Sigmoid colon (tissue), 6 donors: ENCODE measurements at regions not wholly inside any gene's neighbourhood (a gene's known extent, or its start where the extent isn't known, plus 50 kb on each side); places are given as distances from the start of the nearest gene placed in this dataset.

Experiments
- DNase-seq: peaks from one replicate; pipeline ENCODE4 v3.0.0-alpha.2; 2019
- H3K27ac ChIP-seq, 4 donors: fragments of 200-600 bp; sonication (generic); one replicate each; pipeline ENCODE4 v1.5.1; 2016 to 2019; ENCODE audit warnings: mild to moderate bottlenecking in 1 of 4
- H3K27me3 ChIP-seq, 3 donors: fragments of 200-600 bp; sonication (generic); one replicate each; pipeline ENCODE4 v1.5.1; 2019; ENCODE audit warnings: mild to moderate bottlenecking in 1 of 3
- H3K36me3 ChIP-seq, 4 donors: fragments of 200-600 bp; sonication (generic); one replicate each; pipeline ENCODE4 v1.5.1; 2016 to 2019
- H3K4me1 ChIP-seq, 4 donors: fragments of 200-600 bp; sonication (generic); one replicate each; pipeline ENCODE4 v1.5.1; 2017 to 2019
- H3K4me3 ChIP-seq, 4 donors: fragments of 200-600 bp; sonication (generic); one replicate each; pipeline ENCODE4 v1.5.1; 2017 to 2019; ENCODE audit warnings: mild to moderate bottlenecking in 2 of 4, moderate library complexity in 1 of 4
- H3K9me3 ChIP-seq, 4 donors: fragments of 200-600 bp in 3 of 4; sonication (generic) in 3 of 4; one replicate each; pipeline versions ENCODE4 v1.5.1 to v1.6.1; 2013 to 2019
- CTCF ChIP-seq, 4 experiments: fragments of 450-650 bp in 3 of 4; fragments of 200-600 bp in 1 of 4; IDR thresholded peaks; one replicate each; pipeline ENCODE4 v1.5.1; 2016 to 2019; ENCODE audit warnings: antibody characterized with exemption in 4 of 4, mild to moderate bottlenecking in 3 of 4, moderate library complexity in 2 of 4
- EP300 ChIP-seq, 4 donors: sonication (generic); formaldehyde crosslinking; IDR thresholded peaks; one replicate each; pipeline ENCODE4 v1.6.1; 2017; ENCODE audit warnings: antibody characterized with exemption in 4 of 4
- POLR2A ChIP-seq, 2 donors: fragments of 450-650 bp; IDR thresholded peaks; one replicate each; pipeline ENCODE4 v1.6.1; 2016; ENCODE audit warnings: antibody characterized with exemption in 2 of 2, mild to moderate bottlenecking in 2 of 2, moderate library complexity in 2 of 2
- POLR2AphosphoS5 ChIP-seq, 4 donors: sonication (generic); formaldehyde crosslinking; IDR thresholded peaks; one replicate each; pipeline ENCODE4 v1.6.1; 2017; ENCODE audit warnings: antibody characterized with exemption in 4 of 4
- WGBS, 2 donors: extraction: QIAGEN DNeasy Blood & Tissue Kit; methylation state at CpG; one replicate each; pipeline ENCODE4 v1.1.7; 2013; 5-methylcytosine and 5-hydroxymethylcytosine counted together
- intact Hi-C: fragments of 100-400 bp; cut with DNase I; formaldehyde crosslinking; loops from one replicate; pipeline ENCODE4 v1.15.1; 2023
- donor health status: healthy with polysubstance abuse.
- donor health status: healthy.

GRCh38 chr20:63118303-63119120, 97.4 kb downstream of the YTHDF1 start:
- H3K36me3 ChIP-seq, result no peaks in the 10 kb centered on the region
- no peak overlapping the region for H3K4me3 ChIP-seq
- 86 to 87% methylated on average over 38 of the region's 38 CpGs for WGBS, 2 donors
- no peak for DNase-seq
- H3K27me3 ChIP-seq, result peaks cover 0 to 66% (median 13%) of the 10 kb centered on the region in 3 donors
- no peaks in the 10 kb centered on the region for H3K4me1 ChIP-seq
- H3K9me3 ChIP-seq, result no peaks in the 10 kb centered on the region
- intact Hi-C loops, result no loop called here
- TF ChIP-seq POLR2A (IDR thresholded peaks at IDR 0.05) (no peak), CTCF (IDR thresholded peaks at IDR 0.05) (no peak), POLR2AphosphoS5 (IDR thresholded peaks at IDR 0.05) (no peak)
- H3K27ac ChIP-seq, result no peak overlapping the region

GRCh38 chr20:63117661-63118302, 98.1 kb downstream of the YTHDF1 start:
- TF ChIP-seq EP300 (IDR thresholded peaks at IDR 0.05) (no peak), POLR2AphosphoS5 (IDR thresholded peaks at IDR 0.05) (no peak), CTCF (IDR thresholded peaks at IDR 0.05) (no peak), POLR2A (IDR thresholded peaks at IDR 0.05) (no peak)
- Histone ChIP-seq H3K36me3 (no peaks in the 10 kb centered on the region), H3K4me3 (no peak overlapping the region), H3K9me3 (no peaks in the 10 kb centered on the region), H3K4me1 (no peaks in the 10 kb centered on the region), H3K27ac (no peak overlapping the region), H3K27me3 (peaks cover 0 to 66% (median 13%) of the 10 kb centered on the region in 3 donors)
- 85 to 87% methylated on average over 25 of the region's 25 CpGs for WGBS, 2 donors
- intact Hi-C loops, result no loop called here
- no peak for DNase-seq

- intact Hi-C loops, result no loop called here
- DNase-seq, result no peak
- Histone ChIP-seq H3K4me1 (no peaks in the 10 kb centered on the region), H3K27me3 (peaks cover 0 to 66% (median 13%) of the 10 kb centered on the region in 3 donors), H3K4me3 (no peak overlapping the region), H3K36me3 (no peaks in the 10 kb centered on the region), H3K9me3 (no peaks in the 10 kb centered on the region), H3K27ac (no peak overlapping the region)
- TF ChIP-seq POLR2A (IDR thresholded peaks at IDR 0.05) (no peak), EP300 (IDR thresholded peaks at IDR 0.05) (no peak), CTCF (IDR thresholded peaks at IDR 0.05) (no peak), POLR2AphosphoS5 (IDR thresholded peaks at IDR 0.05) (no peak)
- 50 to 69% methylated on average over 9 of the region's 9 CpGs for WGBS, 2 donors
Observed at GRCh38 chr20:63117151-63117550, 98.8 kb downstream of the YTHDF1 start.

GRCh38 chr20:63116412-63117106, 99.4 kb downstream of the YTHDF1 start:
- intact Hi-C loops, result no loop called here
- no peak overlapping the region for H3K4me3 ChIP-seq
- TF ChIP-seq EP300 (IDR thresholded peaks at IDR 0.05) (no peak), POLR2AphosphoS5 (IDR thresholded peaks at IDR 0.05) (no peak), CTCF (IDR thresholded peaks at IDR 0.05) (no peak), POLR2A (IDR thresholded peaks at IDR 0.05) (no peak)
- H3K9me3 ChIP-seq, result peaks cover 0 to 4% (median 0%) of the 10 kb centered on the region in 4 donors
- H3K27ac ChIP-seq, result no peak overlapping the region
- H3K4me1 ChIP-seq, result no peaks in the 10 kb centered on the region
- H3K36me3 ChIP-seq, result no peaks in the 10 kb centered on the region
- DNase-seq, result no peak
- peaks cover 0 to 66% (median 13%) of the 10 kb centered on the region in 3 donors for H3K27me3 ChIP-seq
- WGBS, 2 donors, result 22 to 23% methylated on average over 32 of the region's 32 CpGs
